Muscle layer of duodenum (tissue), 2 donors: ENCODE measurements at regions not wholly inside any gene's neighbourhood (a gene's known extent, or its start where the extent isn't known, plus 50 kb on each side); places are given as distances from the start of the nearest gene placed in this dataset.

Experiments
- H3K27ac ChIP-seq: one replicate; pipeline ENCODE4 v1.7.0; 2013; ENCODE audit warnings: mild to moderate bottlenecking, low read length
- H3K27me3 ChIP-seq: one replicate; pipeline ENCODE4 v1.7.0; 2013; ENCODE audit warnings: low read depth, mild to moderate bottlenecking, control low read depth, low read length
- H3K36me3 ChIP-seq, 2 donors: one replicate each; pipeline ENCODE4 v1.7.0; 2013; ENCODE audit warnings: low read length in 2 of 2, control low read depth in 1 of 2, mild to moderate bottlenecking in 1 of 2; ENCODE audit not compliant: insufficient read depth in 2 of 2, control insufficient read depth in 1 of 2
- H3K4me1 ChIP-seq, 2 donors: one replicate each; pipeline ENCODE4 v1.7.0; 2013; ENCODE audit warnings: low read length in 2 of 2, mild to moderate bottlenecking in 2 of 2, control low read depth in 1 of 2, moderate library complexity in 1 of 2; ENCODE audit not compliant: insufficient read depth in 2 of 2, control insufficient read depth in 1 of 2
- H3K4me3 ChIP-seq, 2 donors: one replicate each; pipeline ENCODE4 v1.7.0; 2013; ENCODE audit warnings: low read length in 2 of 2, low read depth in 1 of 2, mild to moderate bottlenecking in 1 of 2
- H3K9me3 ChIP-seq, 2 donors: one replicate each; pipeline ENCODE4 v1.7.0; 2013; ENCODE audit warnings: low read length in 2 of 2, control low read depth in 1 of 2, mild to moderate bottlenecking in 1 of 2; ENCODE audit not compliant: control insufficient read depth in 1 of 2
- donor health status: healthy.

DNA sequence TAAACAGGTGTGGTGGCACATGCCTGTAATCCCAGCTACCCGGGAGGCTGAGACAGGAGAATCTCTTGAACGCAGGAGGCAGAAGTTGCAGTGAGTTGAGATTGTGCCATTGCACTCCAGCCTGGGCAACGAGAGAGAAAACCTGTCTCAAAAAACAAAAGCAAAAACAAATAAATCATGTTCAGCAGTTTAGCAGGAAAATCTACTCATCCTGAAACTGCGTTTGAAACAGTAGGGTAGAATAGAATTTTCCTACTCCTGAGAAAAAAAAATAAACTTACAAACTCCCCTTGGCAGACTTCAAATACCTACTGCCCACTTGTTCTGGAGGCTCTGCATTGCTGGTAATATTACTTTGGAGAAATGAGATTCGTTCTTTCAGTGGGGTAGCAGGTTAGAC, 367.7 kb downstream of the GADD45G start:
- H3K27me3 ChIP-seq, result no peaks in the 10 kb centered on the region
- no peak overlapping the region for H3K27ac ChIP-seq
- no peaks in the 10 kb centered on the region for H3K36me3 ChIP-seq
- no peaks in the 10 kb centered on the region for H3K4me1 ChIP-seq
- H3K9me3 ChIP-seq, result no peaks in the 10 kb centered on the region
- no peak overlapping the region for H3K4me3 ChIP-seq

GRCh38 chr9:89974582-89974981, 369.8 kb downstream of the GADD45G start:
- Histone ChIP-seq H3K27me3 (no peaks in the 10 kb centered on the region), H3K9me3 (no peaks in the 10 kb centered on the region), H3K4me3 (no peak overlapping the region), H3K4me1 (no peaks in the 10 kb centered on the region), H3K27ac (no peak overlapping the region), H3K36me3 (no peaks in the 10 kb centered on the region)

- Histone ChIP-seq H3K4me3 (no peak overlapping the region), H3K27ac (no peak overlapping the region), H3K27me3 (no peaks in the 10 kb centered on the region), H3K9me3 (no peaks in the 10 kb centered on the region), H3K36me3 (no peaks in the 10 kb centered on the region), H3K4me1 (no peaks in the 10 kb centered on the region)
Measured at GRCh38 chr9:89975024-89975423, 370.2 kb downstream of the GADD45G start.

- H3K4me1 ChIP-seq, result no peaks in the 10 kb centered on the region
- H3K27me3 ChIP-seq, result no peaks in the 10 kb centered on the region
- H3K27ac ChIP-seq, result no peak overlapping the region
Measured at GRCh38 chr9:89975630-89976029, 370.8 kb downstream of the GADD45G start.

DNA sequence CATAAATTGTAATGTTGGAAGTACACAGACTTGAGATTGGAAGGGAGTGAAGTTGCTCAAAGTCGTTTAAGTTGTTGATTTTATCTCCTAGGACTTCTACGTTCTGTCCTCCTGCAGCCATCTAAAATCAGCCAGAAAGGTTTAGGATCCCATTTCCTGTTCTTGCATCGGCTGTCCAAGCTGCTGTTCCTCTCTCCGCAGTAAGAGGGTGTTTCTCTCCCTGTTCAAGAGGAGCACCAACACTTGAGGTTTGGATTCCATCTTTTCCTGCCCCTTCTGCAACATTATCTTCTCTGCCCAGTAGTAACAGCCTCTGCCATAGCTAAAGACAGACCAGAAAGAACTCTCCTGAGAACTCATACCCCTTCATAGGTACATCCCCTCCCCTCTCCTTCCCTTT, 373.4 kb downstream of the GADD45G start:
- Histone ChIP-seq H3K27me3 (no peaks in the 10 kb centered on the region), H3K4me1 (no peaks in the 10 kb centered on the region)

More at GRCh38 chr9:89975630-89976029, 370.8 kb downstream of the GADD45G start:
- Histone ChIP-seq H3K9me3 (no peaks in the 10 kb centered on the region), H3K4me3 (no peak overlapping the region), H3K36me3 (no peaks in the 10 kb centered on the region)

GRCh38 chr9:89980600-89980999, 375.8 kb downstream of the GADD45G start:
- Histone ChIP-seq H3K36me3 (no peaks in the 10 kb centered on the region), H3K27me3 (no peaks in the 10 kb centered on the region), H3K27ac (no peak overlapping the region), H3K4me1 (no peaks in the 10 kb centered on the region), H3K9me3 (no peaks in the 10 kb centered on the region), H3K4me3 (no peak overlapping the region)

More for the DNA sequence above, 373.4 kb downstream of the GADD45G start:
- H3K9me3 ChIP-seq, result no peaks in the 10 kb centered on the region
- no peak overlapping the region for H3K27ac ChIP-seq
- no peaks in the 10 kb centered on the region for H3K36me3 ChIP-seq
- no peak overlapping the region for H3K4me3 ChIP-seq

DNA sequence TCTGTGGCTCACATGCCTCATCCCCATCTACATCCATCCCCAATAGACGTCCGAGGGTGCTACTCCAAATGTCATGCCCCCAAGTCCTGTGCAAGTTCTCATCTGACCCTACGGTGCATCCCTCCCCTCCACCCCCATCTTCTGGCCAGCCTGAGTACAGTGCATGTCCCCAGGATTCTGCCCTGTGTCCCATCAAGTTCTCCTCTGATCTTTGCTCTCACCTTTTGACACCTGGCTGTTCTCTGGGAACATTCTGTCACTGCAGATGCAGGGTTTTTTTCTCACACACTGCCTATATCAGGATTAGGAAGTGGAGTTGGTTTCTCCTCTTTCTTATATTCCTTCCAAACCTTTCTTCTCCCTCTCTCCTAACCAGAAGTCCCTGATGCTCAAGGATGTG, 377.2 kb downstream of the GADD45G start:
- H3K27ac ChIP-seq, result no peak overlapping the region
- H3K9me3 ChIP-seq, result no peaks in the 10 kb centered on the region
- no peaks in the 10 kb centered on the region for H3K27me3 ChIP-seq
- no peak overlapping the region for H3K4me3 ChIP-seq
- no peaks in the 10 kb centered on the region for H3K4me1 ChIP-seq
- no peaks in the 10 kb centered on the region for H3K36me3 ChIP-seq

GRCh38 chr9:89983411-89983810, 378.6 kb downstream of the GADD45G start:
- Histone ChIP-seq H3K9me3 (no peaks in the 10 kb centered on the region), H3K27me3 (no peaks in the 10 kb centered on the region), H3K4me1 (no peaks in the 10 kb centered on the region), H3K4me3 (no peak overlapping the region), H3K27ac (no peak overlapping the region), H3K36me3 (no peaks in the 10 kb centered on the region)

GRCh38 chr9:89984214-89984613, 379.4 kb downstream of the GADD45G start:
- Histone ChIP-seq H3K9me3 (no peaks in the 10 kb centered on the region), H3K4me3 (no peak overlapping the region), H3K4me1 (no peaks in the 10 kb centered on the region), H3K27ac (no peak overlapping the region), H3K27me3 (no peaks in the 10 kb centered on the region), H3K36me3 (no peaks in the 10 kb centered on the region)

DNA sequence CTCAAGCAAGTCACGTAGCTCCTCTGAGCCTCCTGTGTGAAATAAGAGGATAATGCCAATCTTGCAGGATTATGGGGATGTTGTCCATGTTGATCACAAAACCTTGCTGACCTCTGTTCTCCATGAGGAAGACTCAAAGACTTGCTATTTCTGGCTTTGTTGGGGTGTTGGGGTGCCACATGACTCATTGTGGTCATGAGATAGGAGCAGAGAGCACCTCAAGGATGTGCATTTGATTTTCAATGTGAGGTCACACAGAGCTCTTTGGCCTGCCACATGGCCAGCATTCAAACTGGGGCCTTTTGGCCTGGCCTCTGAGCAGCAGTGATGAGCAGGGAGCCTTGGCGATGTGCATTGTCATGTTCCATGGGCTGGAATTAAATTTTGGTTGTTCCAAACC, 380.3 kb downstream of the GADD45G start:
- H3K36me3 ChIP-seq, result no peaks in the 10 kb centered on the region
- no peaks in the 10 kb centered on the region for H3K27me3 ChIP-seq
- H3K4me3 ChIP-seq, result no peak overlapping the region
- H3K9me3 ChIP-seq, result no peaks in the 10 kb centered on the region
- no peak overlapping the region for H3K27ac ChIP-seq
- no peaks in the 10 kb centered on the region for H3K4me1 ChIP-seq

DNA sequence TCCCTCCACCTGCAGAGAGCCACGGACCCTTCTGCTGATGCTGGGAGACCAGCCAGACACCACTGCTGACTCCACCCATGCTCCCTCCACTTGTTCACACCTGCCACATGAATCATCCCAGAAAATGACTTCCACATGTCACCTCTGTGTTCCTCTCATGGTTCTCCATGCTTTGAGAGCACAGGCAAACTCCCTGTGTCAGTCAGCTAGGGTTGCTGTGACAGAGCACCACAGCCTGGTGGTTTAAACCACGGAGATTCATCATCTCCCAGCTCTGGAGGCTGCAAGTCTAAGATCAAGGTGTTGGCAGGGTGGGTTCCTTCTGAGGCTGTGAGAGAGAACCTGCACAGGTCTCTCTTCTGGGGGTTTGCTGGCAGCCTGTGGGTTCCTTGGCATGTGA, 381.4 kb downstream of the GADD45G start:
- H3K4me3 ChIP-seq, result no peak overlapping the region
- H3K27me3 ChIP-seq, result no peaks in the 10 kb centered on the region
- H3K27ac ChIP-seq, result no peak overlapping the region
- H3K36me3 ChIP-seq, result no peaks in the 10 kb centered on the region
- H3K9me3 ChIP-seq, result no peaks in the 10 kb centered on the region
- no peaks in the 10 kb centered on the region for H3K4me1 ChIP-seq

DNA sequence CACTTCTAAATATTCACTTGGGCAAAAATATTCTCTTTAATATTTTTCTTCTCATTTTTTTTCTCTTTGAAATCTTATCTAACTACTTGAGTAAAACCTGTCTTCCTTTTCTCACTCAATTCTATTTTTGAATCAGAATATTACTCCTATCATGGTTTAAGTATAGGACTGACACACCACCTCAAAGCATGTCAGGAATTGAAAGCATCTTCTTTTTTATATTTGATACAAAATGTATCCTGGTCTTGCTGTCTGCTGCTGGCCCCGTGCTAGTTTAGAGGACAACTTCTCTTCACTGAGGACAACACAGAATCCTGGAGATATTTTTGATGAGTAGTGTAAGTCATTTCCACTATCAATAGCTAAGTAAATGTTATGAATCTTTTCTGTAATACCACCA, 383.6 kb downstream of the GADD45G start:
- Histone ChIP-seq H3K27ac (no peak overlapping the region), H3K36me3 (no peaks in the 10 kb centered on the region), H3K27me3 (no peaks in the 10 kb centered on the region), H3K4me3 (no peak overlapping the region), H3K4me1 (peaks cover 0 to under 1% of the 10 kb centered on the region in 2 donors), H3K9me3 (no peaks in the 10 kb centered on the region)
